ENCODE measurements at regions not wholly inside any gene's neighbourhood (a gene's known extent, or its start where the extent isn't known, plus 50 kb on each side); places are given as distances from the start of the nearest gene placed in this dataset.
"Not testable (repeated sequence)": the region's sequence is repeated elsewhere in the genome, so short reads cannot be mapped to it uniquely, and the experiment has no call there.

- not testable (repeated sequence) for DNase-seq
Observed at GRCh38 chrX:3896755-3897154, 183.3 kb upstream of the PRKX start.

- not testable (repeated sequence) for DNase-seq
Observed at GRCh38 chrX:3882553-3882920, 169.1 kb upstream of the PRKX start.

GRCh38 chrX:3881898-3882552 lies 168.6 kb upstream of the PRKX start:
- DNase-seq, result not testable (repeated sequence)

DNA sequence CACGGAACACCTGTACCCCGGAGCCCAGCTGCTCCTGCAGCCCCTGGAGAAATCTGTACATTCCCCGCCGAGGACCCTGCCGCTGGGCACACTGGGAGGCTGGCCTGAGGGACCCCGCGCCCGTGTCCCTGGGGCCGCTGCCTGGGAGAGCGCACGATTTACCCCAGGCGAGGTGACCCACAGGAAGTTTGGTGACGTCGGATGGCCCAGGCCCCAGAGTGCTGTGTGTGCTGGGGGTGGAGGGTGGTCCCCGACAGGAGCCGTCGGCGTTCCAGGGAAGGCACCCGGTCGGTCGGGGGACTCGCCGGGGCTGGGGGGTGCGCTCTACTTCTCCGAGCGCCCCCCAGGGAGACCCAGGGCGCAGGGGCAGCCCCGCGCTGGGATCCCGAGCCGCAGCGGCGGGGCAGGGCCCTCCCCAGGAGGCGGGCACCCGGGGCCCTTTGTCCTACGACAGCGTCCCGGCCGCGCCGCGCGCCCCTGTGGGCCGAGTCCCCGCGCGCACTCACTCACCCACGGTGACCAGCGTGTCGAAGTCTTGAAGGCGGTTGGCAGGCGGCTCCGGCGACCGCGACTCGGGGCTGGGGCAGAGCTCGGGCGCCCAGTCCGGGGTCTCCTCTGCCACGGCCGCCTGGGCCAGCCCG lies 167.9 kb upstream of the PRKX start:
- DNase-seq, result not testable (repeated sequence)

DNA sequence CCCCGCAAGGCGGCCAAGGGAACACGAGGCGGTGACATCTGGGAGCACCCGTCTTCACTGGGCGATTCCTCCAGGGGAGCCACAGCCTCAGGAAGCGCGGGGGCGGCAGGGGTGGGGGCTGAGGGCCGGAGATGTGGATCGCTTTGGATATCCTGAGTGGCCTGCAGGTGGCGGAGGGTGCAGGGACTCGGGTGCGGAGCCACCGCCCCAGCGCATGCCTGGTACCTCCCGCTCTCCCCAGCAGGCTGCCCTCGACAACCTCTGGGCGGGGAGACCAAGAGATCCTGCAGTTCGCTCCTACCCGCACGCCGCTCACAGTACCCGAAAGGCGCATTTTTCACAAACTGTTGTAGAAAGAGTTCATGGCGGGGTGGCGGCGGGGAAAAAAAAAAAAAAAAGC lies 162.9 kb upstream of the PRKX start:
- not testable (repeated sequence) for DNase-seq

DNA sequence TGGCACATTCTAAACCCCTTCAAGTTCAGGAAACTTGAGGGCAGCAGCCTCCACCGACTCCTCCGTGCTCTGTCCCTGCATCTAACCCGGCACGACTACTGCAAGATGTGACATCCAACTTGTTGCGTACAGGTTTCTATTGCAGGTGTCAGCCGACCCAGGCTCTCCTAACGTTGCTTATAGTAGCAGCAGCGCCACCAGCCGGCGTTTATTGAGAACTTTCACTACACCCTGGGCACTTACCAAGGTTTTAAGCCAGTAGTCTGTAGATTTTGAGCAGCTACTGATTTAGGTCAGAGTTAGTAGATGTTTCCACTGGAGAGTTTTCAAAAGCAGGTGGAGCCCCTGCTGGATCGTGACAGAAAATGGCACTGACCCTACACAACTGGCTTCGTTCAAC lies 162.2 kb upstream of the PRKX start:
- not testable (repeated sequence) for DNase-seq

DNA sequence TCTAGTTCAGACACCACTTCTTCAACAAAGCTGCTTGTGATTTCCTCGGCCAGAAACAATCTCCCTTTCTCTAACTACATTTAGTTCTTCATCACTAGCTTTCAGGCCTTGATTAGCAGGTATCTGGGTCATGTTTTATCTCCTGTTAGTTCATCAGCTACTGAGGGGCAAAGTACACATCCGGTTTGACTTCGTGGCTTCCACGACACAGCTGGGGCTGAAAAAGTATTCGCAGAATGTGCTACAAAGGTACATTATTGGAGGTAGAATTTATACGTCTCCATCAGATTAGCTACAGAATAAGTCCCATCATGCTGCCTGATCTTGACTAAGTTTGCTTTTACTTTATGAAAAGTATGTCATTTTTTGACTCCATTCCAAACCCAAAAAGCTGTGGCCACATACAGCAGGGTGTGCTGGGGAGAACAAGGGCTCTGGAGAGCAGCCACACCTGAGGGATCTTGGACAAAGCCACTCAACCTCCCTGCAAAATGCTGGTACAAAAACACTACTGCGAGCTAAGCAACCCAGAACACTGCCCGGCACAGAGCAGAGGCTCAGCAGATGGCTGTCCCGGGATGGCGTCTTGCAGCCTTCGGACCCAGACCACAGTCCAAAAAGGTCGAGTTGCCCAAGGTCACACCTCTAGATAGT lies 158.9 kb upstream of the PRKX start:
- DNase-seq, result not testable (repeated sequence)

DNA sequence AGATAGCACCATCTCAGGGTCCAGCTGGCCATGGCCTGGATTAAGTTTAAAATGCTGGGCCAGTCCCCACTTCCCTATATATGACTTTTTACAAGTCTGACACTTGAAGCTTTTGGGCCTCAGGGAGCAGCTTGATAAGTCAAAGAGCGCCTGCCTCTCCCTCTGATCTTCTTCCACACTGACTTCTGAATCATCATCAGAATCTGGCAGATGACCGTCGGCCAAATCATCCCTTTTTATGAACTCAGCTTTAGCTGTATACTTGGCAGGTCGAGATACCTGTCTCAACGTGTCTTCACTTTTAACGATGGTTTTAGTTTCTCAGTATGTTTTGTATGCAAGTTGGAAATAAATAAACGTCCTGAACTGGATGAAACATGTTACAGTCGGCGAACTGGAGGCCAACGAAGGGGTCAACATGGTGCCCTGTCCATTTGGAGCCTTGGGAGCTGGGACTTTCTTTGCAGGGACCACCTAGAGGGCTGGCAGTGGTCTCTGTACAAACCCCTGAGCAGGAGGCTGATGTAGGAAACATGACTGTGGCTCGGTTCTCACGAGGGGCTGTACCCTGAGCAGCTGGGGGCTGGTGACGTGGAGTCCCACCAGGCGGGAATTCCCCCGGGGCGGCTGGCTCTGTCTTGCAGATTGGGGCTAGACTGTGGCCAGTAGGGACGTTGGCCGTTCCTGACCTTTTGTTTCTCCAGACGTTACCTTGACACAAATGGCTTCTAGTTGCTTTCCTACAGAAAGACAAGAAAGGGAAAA lies 153.8 kb upstream of the PRKX start:
- not testable (repeated sequence) for DNase-seq

- DNase-seq, result not testable (repeated sequence)
Observed at GRCh38 chrX:3858332-3858731, 144.9 kb upstream of the PRKX start.

DNA sequence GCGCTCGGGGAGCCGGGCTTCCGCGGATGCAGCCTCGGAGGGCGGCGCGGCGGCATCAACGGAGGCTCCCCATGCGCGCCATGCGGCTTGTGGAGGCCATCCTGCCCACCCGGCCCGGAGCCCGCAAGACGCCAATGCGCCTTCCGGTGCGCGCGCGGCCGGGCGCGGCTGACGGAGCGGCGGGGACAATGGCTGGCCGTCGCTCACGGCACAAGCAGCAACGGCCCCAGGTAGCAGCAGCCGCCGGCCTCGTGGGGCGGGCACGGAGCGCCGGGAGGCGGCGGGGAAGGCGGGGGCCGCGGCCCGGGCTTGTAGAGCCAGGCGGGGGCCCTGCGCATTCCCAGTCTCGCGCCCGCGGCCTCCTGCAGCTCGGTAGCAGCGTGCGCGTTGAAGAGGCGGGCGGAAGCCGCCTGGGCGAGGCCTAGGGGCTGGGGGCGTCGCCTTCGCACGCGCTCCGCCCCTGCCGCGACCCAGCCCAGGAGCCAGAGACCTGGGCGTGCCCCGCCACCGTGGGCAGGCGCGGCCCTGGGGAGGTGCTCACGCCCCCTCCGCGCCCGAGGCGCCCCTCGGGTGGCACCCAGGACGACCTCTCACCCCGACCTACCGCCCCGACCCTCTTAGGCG lies 130.2 kb upstream of the PRKX start:
- not testable (repeated sequence) for DNase-seq

- not testable (repeated sequence) for DNase-seq
Observed at GRCh38 chrX:3842822-3843521, 129.5 kb upstream of the PRKX start.

DNA sequence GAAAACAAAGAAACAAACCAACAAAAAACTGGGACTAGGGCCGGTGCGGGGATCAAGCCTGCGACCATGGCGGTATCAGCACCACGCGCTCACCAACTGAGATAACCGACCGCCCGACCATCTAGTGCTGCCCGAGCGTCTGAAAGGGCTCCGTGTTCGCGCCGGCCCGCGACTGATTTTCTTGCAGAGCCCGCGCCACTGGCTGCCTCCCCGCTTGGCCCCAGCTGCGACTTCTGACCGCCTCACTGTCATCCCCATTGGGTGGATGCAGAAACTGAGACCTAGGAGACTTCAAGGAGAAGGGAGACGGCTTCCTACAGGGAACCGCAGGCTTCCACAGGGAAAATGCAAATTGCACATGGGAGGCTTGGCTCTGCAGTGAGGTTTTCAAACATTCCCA lies 125.3 kb upstream of the PRKX start:
- DNase-seq, result not testable (repeated sequence)

- DNase-seq, result not testable (repeated sequence)
Observed at GRCh38 chrX:3837958-3838643, 124.7 kb upstream of the PRKX start.

GRCh38 chrX:3837211-3837610 lies 123.8 kb upstream of the PRKX start:
- not testable (repeated sequence) for DNase-seq

DNA sequence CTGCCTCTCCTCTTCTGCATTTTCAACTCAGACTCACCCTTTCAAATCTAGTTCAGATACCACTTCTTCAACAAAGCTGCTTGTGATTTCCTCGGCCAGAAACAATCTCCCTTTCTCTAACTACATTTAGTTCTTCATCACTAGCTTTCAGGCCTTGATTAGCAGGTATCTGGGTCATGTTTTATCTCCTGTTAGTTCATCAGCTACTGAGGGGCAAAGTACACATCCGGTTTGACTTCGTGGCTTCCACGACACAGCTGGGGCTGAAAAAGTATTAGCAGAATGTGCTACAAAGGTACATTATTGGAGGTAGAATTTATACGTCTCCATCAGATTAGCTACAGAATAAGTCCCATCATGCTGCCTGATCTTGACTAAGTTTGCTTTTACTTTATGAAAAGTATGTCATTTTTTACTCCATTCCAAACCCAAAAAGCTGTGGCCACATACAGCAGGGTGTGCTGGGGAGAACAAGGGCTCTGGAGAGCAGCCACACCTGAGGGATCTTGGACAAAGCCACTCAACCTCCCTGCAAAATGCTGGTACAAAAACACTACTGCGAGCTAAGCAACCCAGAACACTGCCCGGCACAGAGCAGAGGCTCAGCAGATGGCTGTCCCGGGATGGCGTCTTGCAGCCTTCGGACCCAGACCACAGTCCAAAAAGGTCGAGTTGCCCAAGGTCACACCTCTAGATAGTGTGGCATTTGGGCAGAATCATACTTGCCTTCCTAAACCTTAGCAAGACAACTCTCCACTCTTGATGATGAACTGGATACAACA lies 120.5 kb upstream of the PRKX start:
- DNase-seq, result not testable (repeated sequence)

DNA sequence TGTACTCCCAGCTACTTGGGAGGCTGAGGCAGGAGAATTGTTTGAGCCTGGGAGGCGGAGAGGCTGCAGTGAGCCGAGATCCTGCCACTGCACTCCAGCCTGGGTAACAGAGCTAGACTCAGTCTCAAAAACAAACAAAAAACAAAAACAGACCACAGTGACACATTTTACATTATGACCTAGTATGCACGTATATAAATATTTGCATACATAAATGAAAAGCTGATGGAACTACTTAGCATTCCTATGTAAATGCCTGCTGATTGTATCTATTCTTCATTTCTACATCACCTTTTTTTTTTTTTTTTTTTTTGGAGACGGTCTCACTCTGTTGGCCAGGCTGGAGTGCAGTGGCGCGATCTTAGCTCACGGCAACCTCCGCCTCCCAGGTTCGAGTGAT lies 116.6 kb upstream of the PRKX start:
- DNase-seq, result not testable (repeated sequence)

DNA sequence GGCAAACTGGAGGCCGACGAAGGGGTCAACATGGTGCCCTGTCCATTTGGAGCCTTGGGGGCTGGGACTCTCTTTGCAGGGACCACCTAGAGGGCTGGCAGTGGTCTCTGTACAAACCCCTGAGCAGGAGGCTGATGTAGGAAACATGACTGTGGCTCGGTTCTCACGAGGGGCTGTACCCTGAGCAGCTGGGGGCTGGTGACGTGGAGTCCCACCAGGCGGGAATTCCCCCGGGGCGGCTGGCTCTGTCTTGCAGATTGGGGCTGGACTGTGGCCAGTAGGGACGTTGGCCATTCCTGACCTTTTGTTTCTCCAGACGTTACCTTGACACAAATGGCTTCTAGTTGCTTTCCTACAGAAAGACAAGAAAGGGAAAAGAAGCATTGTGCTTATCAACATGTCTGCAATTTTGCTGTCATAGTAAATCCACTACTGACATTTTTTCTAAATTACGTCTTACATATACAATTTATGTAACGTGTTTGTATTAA lies 115.6 kb upstream of the PRKX start:
- DNase-seq, result not testable (repeated sequence)

DNA sequence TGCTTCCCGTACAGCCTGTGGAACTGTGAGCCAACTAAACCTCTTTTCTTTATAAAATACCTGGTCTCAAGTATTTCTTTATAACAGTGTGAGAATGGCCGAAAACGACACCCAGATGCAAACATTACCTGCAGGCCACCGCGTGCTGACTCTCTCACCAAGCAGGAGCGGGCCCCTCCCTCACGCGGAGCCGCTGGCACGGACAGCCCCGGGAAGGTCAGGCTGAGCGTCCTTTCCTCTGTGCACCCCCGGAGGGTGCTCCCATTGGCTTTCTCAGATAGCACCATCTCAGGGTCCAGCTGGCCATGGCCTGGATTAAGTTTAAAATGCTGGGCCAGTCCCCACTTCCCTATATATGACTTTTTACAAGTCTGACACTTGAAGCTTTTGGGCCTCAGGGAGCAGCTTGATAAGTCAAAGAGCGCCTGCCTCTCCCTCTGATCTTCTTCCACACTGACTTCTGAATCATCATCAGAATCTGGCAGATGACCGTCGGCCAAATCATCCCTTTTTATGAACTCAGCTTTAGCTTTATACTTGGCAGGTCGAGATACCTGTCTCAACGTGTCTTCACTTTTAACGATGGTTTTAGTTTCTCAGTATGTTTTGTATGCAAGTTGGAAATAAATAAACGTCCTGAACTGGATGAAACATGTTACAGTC lies 115.1 kb upstream of the PRKX start:
- DNase-seq, result not testable (repeated sequence)

DNA sequence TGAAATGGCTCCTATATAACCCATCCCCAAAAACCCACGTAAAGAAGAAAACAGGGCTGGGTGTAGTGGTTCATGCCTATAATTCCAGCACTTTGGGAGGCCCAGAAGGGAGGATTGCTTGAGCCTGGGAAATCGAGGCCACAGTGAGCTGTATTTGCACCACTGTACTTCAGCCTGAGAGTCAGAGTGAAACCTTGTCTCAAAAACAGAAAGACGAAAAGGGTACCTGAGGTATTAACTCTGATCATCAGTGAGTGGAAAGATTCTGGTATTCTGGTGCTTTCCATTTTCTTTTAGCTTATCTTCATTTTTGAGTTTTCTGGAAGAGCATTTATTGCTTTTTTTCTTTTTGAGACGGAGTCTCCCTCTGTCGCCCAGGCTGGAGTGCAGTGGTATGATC lies 110.6 kb upstream of the PRKX start:
- not testable (repeated sequence) for DNase-seq

DNA sequence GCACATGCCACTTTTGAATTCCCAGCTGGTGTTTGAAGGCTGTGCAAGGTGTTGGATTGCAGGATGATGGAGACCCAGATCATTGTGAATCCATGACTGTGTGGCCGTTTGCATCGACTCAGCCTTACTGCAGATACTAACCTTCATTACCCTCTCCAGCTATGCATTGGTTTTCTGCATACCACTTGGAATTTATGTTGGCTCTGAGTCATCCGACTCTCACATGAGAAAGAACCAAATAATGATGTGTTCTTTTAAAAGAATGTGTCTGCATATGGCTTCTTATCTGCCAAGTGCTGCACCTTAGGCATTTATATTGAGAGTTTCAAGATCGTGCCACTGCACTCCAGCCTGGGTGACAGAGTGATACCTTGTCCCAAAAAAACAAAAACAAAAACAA lies 106.7 kb upstream of the PRKX start:
- no peak for DNase-seq
